ENCODE measurements at regions not wholly inside any gene's neighbourhood (a gene's known extent, or its start where the extent isn't known, plus 50 kb on each side); places are given as distances from the start of the nearest gene placed in this dataset.

DNA sequence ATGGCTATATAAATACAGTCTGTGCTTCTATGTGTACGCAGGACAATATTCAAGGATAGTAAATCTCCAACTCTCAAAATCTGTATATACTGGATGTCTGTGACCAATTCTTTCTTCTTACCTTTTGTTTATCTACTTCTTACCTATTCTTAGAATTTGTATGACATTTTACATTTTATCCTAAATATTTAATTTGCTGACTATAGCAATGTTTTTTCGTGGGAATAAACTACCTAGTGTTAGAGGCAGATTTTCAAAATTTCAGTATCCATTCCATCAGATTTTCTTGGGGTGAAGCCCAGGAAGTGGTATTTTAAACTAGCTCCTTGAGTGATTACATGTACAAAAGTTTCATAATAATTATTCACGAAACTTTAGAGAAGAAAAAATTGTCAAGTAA lies 334.5 kb upstream of the BCHE start:
- ChIA-PET CTCF (no interaction called here), POLR2A (no interaction called here)
- TF ChIP-seq L3MBTL2 (conservative IDR thresholded peaks at IDR 0.05) (no peak), NFRKB (IDR thresholded peaks at IDR 0.05) (no peak), FOXA1 (IDR thresholded peaks at IDR 0.05) (no peak), FOXK2 (IDR thresholded peaks at IDR 0.05) (no peak), LEF1 (IDR thresholded peaks at IDR 0.05; ENCODE audit: borderline replicate concordance) (no peak), SUZ12 (IDR thresholded peaks at IDR 0.05) (no peak), ZNF384 (IDR thresholded peaks at IDR 0.05) (no peak), BHLHE40 (IDR thresholded peaks at IDR 0.05; ENCODE audit: borderline replicate concordance) (no peak), CTBP1 (IDR thresholded peaks at IDR 0.05; ENCODE audit: borderline replicate concordance) (no peak), TARDBP (IDR thresholded peaks at IDR 0.05) (no peak), SP1 (IDR thresholded peaks at IDR 0.05) (no peak), HDGF (IDR thresholded peaks at IDR 0.05; ENCODE audit: borderline replicate concordance) (no peak), ARNT (IDR thresholded peaks at IDR 0.05) (no peak)
- DNase-seq (ENCODE audit: extremely low spot score), result no peak

DNA sequence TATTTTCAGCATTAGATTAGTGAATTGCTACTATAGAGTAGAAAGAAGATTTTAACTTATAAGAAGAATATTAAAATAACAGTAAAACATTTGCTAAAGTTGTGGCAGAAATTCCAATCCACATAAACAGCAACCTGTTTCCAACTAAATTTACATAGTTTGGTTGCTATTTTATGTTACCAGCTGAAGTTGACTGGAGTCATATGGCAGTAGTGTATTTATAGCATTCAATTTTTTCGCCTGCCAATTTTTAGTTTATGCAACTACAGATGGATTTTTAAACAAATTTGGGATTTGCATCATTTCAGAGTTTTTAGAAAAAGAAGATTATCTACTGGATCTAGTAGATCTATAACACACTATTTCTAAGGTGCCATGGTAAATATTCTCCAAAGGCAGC lies 332.5 kb upstream of the BCHE start:
- no peak for TF ChIP-seq FOXM1 (IDR thresholded peaks at IDR 0.05; ENCODE audit: borderline replicate concordance)
- DNase-seq (ENCODE audit: extremely low spot score), result no peak
- POLR2A ChIA-PET, result no interaction called here
- CTCF ChIA-PET, result no interaction called here

DNA sequence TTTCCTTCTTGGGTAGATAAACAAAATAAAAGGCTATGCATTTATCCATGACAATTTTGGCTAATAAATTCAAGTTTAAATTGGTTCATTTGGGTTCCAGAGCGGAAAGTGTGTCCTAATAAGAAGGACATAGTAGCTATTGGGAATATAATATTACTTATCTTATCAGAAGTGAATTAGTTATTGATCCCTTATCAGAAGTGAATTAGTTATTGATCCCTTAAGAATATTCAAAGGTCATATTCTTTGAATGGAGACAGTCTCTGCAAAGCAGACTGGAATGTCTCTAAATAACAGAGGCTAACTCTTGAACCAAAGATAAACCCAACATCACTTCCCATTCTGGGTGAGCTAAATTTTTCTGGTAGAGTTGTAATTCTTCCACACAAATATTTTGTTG lies 290.7 kb upstream of the BCHE start:
- TF ChIP-seq BHLHE40 (IDR thresholded peaks at IDR 0.05; ENCODE audit: borderline replicate concordance), result no peak
- TF ChIP-seq FOXK2 (IDR thresholded peaks at IDR 0.05), result no peak
- no peak for TF ChIP-seq FOXM1 (IDR thresholded peaks at IDR 0.05; ENCODE audit: borderline replicate concordance)
- no peak for TF ChIP-seq ELF4 (IDR thresholded peaks at IDR 0.05)
- no peak for TF ChIP-seq NFRKB (IDR thresholded peaks at IDR 0.05)
- TF ChIP-seq ZNF384 (IDR thresholded peaks at IDR 0.05), result no peak
- TF ChIP-seq L3MBTL2 (conservative IDR thresholded peaks at IDR 0.05), result no peak
- TF ChIP-seq, protein P1, sequence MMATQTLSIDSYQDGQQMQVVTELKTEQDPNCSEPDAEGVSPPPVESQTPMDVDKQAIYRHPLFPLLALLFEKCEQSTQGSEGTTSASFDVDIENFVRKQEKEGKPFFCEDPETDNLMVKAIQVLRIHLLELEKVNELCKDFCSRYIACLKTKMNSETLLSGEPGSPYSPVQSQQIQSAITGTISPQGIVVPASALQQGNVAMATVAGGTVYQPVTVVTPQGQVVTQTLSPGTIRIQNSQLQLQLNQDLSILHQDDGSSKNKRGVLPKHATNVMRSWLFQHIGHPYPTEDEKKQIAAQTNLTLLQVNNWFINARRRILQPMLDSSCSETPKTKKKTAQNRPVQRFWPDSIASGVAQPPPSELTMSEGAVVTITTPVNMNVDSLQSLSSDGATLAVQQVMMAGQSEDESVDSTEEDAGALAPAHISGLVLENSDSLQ (IDR thresholded peaks at IDR 0.05), result no peak
- TF ChIP-seq TARDBP (IDR thresholded peaks at IDR 0.05), result no peak
- no peak for TF ChIP-seq ARNT (IDR thresholded peaks at IDR 0.05)
- TF ChIP-seq SUZ12 (IDR thresholded peaks at IDR 0.05), result no peak
- TF ChIP-seq SP1 (IDR thresholded peaks at IDR 0.05), result no peak
- TF ChIP-seq CTBP1 (IDR thresholded peaks at IDR 0.05; ENCODE audit: borderline replicate concordance), result no peak
- no peak for TF ChIP-seq LEF1 (IDR thresholded peaks at IDR 0.05; ENCODE audit: borderline replicate concordance)
- TF ChIP-seq HDGF (IDR thresholded peaks at IDR 0.05; ENCODE audit: borderline replicate concordance), result no peak
- TF ChIP-seq FOXA1 (IDR thresholded peaks at IDR 0.05), result no peak
- ChIA-PET CTCF (no interaction called here), POLR2A (no interaction called here)
- DNase-seq (ENCODE audit: extremely low spot score), result no peak

DNA sequence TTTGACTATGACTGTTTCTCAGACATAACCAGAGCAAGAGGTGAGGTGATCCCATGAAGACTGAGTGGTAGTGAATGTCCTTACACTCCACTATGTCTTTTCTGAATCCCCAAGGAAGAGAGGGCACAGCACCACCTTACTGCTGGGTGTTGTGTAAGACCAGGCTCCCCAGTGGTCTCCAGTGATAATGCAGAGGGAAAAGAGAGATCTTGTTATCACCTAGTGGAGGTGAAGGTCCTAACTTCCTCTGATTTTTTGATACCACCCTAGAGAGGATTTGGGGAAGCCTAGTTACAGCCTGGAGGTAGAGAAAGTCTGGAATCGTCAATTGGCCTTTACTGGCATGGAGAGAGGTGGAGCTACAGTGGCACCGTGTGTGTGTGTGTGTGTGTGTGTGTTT lies 288.0 kb upstream of the BCHE start:
- POLR2A ChIA-PET, result no interaction called here
- peak; percentile 7 for DNase-seq (ENCODE audit: extremely low spot score)
- no peak for TF ChIP-seq SP1 (IDR thresholded peaks at IDR 0.05)
- no peak for TF ChIP-seq FOXK2 (IDR thresholded peaks at IDR 0.05)
- no peak for TF ChIP-seq TARDBP (IDR thresholded peaks at IDR 0.05)
- TF ChIP-seq, protein P1 (IDR thresholded peaks at IDR 0.05), result no peak
- TF ChIP-seq ARNT (IDR thresholded peaks at IDR 0.05), result no peak
- TF ChIP-seq ELF4 (IDR thresholded peaks at IDR 0.05), result no peak
- no peak for TF ChIP-seq NFRKB (IDR thresholded peaks at IDR 0.05)
- TF ChIP-seq LEF1 (IDR thresholded peaks at IDR 0.05; ENCODE audit: borderline replicate concordance), result no peak
- TF ChIP-seq SUZ12 (IDR thresholded peaks at IDR 0.05), result no peak
- CTCF ChIA-PET, result no interaction called here

DNA sequence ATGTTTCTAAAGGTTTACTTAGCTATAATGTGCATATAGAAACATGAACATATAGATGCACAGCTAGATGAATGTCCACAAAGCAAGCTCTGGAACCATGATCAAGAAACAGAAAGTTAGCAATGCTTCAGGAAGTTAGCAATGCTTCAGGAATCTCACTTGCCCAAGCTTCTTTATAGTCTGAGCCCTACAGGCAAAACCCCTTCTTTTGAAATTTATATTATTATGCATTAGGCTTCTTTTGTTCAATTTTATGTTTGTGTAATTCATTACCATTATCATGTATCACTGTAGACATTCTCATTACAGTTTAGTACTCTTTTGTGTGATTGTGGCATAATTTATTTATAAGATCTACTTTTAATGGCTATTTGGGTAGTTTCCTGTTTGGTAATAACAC lies 286.4 kb upstream of the BCHE start:
- no peak for DNase-seq (ENCODE audit: extremely low spot score)
- CTCF ChIA-PET, result no interaction called here
- no peak for TF ChIP-seq FOXA1 (IDR thresholded peaks at IDR 0.05)
- no peak for TF ChIP-seq SP1 (IDR thresholded peaks at IDR 0.05)
- TF ChIP-seq ARNT (IDR thresholded peaks at IDR 0.05), result no peak
- TF ChIP-seq SUZ12 (IDR thresholded peaks at IDR 0.05), result no peak
- no peak for TF ChIP-seq CTBP1 (IDR thresholded peaks at IDR 0.05; ENCODE audit: borderline replicate concordance)
- no peak for TF ChIP-seq TARDBP (IDR thresholded peaks at IDR 0.05)
- TF ChIP-seq ELF4 (IDR thresholded peaks at IDR 0.05), result no peak
- TF ChIP-seq L3MBTL2 (conservative IDR thresholded peaks at IDR 0.05), result no peak
- TF ChIP-seq, protein P1 (IDR thresholded peaks at IDR 0.05), result no peak
- POLR2A ChIA-PET, result no interaction called here

DNA sequence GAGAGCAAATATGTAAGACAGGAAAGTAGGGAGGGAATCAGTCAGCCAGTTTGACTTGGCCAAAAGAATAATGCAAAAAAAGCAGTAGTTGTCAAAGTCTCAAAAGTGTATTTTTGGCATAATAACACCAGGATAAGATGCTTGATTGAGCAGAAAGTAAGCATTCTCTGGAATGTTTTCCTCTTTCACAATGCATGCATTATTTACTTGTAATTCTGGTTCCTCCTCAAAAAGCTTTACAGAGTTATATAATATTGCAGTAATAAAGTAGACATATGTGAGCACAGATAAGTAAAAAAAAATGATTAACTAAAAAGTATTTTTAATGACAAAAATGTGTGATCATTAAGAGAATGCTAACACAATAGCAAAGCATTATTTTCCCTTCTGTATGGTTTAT lies 285.9 kb upstream of the BCHE start:
- ChIA-PET CTCF (no interaction called here), POLR2A (no interaction called here)
- DNase-seq (ENCODE audit: extremely low spot score), result no peak
- TF ChIP-seq LEF1 (IDR thresholded peaks at IDR 0.05; ENCODE audit: borderline replicate concordance) (no peak), HDGF (IDR thresholded peaks at IDR 0.05; ENCODE audit: borderline replicate concordance) (no peak), CTBP1 (IDR thresholded peaks at IDR 0.05; ENCODE audit: borderline replicate concordance) (no peak), TARDBP (IDR thresholded peaks at IDR 0.05) (no peak), BHLHE40 (IDR thresholded peaks at IDR 0.05; ENCODE audit: borderline replicate concordance) (no peak), FOXM1 (IDR thresholded peaks at IDR 0.05; ENCODE audit: borderline replicate concordance) (no peak), FOXK2 (IDR thresholded peaks at IDR 0.05) (no peak), NFRKB (IDR thresholded peaks at IDR 0.05) (no peak), L3MBTL2 (conservative IDR thresholded peaks at IDR 0.05) (no peak)
- TF ChIP-seq, protein P1 (IDR thresholded peaks at IDR 0.05), result no peak
